ENCODE measurements at regions not wholly inside any gene's neighbourhood (a gene's known extent, or its start where the extent isn't known, plus 50 kb on each side); places are given as distances from the start of the nearest gene placed in this dataset.
"Not testable (repeated sequence)": the region's sequence is repeated elsewhere in the genome, so short reads cannot be mapped to it uniquely, and the experiment has no call there.

GRCh38 chr4:173990869-173991210 is 292.6 kb downstream of the FBXO8 start:
- Histone ChIP-seq H3K36me3 (ENCODE audit: control insufficient read depth in 2 of 2, insufficient read depth in 2 of 2, low read length in 1 of 2) (no peaks in the 10 kb centered on the region), H3K4me3 (ENCODE audit: low read length in 2 of 2) (no peak overlapping the region), H3K27me3 (ENCODE audit: control insufficient read depth in 2 of 2, insufficient read depth in 1 of 2, low read length in 1 of 2) (peaks cover 0 to 2% of the 10 kb centered on the region in 2 donors), H3K4me1 (ENCODE audit: control insufficient read depth in 2 of 2, insufficient read depth in 2 of 2, low read length in 2 of 2) (no peaks in the 10 kb centered on the region), H3K27ac (ENCODE audit: low read depth in 1 of 2, low read length in 1 of 2) (no peak overlapping the region), H3K9me3 (ENCODE audit: control insufficient read depth in 2 of 2, insufficient read depth in 1 of 2, low read length in 1 of 2) (no peaks in the 10 kb centered on the region)
- no peak for DNase-seq (ENCODE audit: low read depth in 6 of 9, low spot score in 9 of 9)
- 53% methylated on average over 9 of the region's 9 CpGs for WGBS

GRCh38 chr4:173990126-173990868 is 293.2 kb downstream of the FBXO8 start:
- no peak overlapping the region for H3K27ac ChIP-seq (ENCODE audit: low read depth in 1 of 2, low read length in 1 of 2)
- H3K4me1 ChIP-seq (ENCODE audit: control insufficient read depth in 2 of 2, insufficient read depth in 2 of 2, low read length in 2 of 2), result no peaks in the 10 kb centered on the region
- H3K36me3 ChIP-seq (ENCODE audit: control insufficient read depth in 2 of 2, insufficient read depth in 2 of 2, low read length in 1 of 2), result no peaks in the 10 kb centered on the region
- no peak for DNase-seq (ENCODE audit: low read depth in 6 of 9, low spot score in 9 of 9)
- WGBS, result 52% methylated on average over 6 of the region's 6 CpGs
- no peaks in the 10 kb centered on the region for H3K9me3 ChIP-seq (ENCODE audit: control insufficient read depth in 2 of 2, insufficient read depth in 1 of 2, low read length in 1 of 2)
- no peak overlapping the region for H3K4me3 ChIP-seq (ENCODE audit: low read length in 2 of 2)
- peaks cover 0 to 2% of the 10 kb centered on the region in 2 donors for H3K27me3 ChIP-seq (ENCODE audit: control insufficient read depth in 2 of 2, insufficient read depth in 1 of 2, low read length in 1 of 2)

- not testable (repeated sequence) for H3K9me3 ChIP-seq (ENCODE audit: control insufficient read depth in 2 of 2, insufficient read depth in 1 of 2, low read length in 1 of 2); H3K4me1 ChIP-seq (ENCODE audit: control insufficient read depth in 2 of 2, insufficient read depth in 2 of 2, low read length in 2 of 2); H3K27me3 ChIP-seq (ENCODE audit: control insufficient read depth in 2 of 2, insufficient read depth in 1 of 2, low read length in 1 of 2); H3K27ac ChIP-seq (ENCODE audit: low read depth in 1 of 2, low read length in 1 of 2); H3K4me3 ChIP-seq (ENCODE audit: low read length in 2 of 2); H3K36me3 ChIP-seq (ENCODE audit: control insufficient read depth in 2 of 2, insufficient read depth in 2 of 2, low read length in 1 of 2); DNase-seq (ENCODE audit: low read depth in 6 of 9, low spot score in 9 of 9)
- WGBS, result 87% methylated on average over 3 of the region's 4 CpGs
Measured at GRCh38 chr4:173963523-173963922, 319.9 kb downstream of the FBXO8 start.

- Histone ChIP-seq H3K36me3 (ENCODE audit: control insufficient read depth in 2 of 2, insufficient read depth in 2 of 2, low read length in 1 of 2) (no peaks in the 10 kb centered on the region), H3K4me1 (ENCODE audit: control insufficient read depth in 2 of 2, insufficient read depth in 2 of 2, low read length in 2 of 2) (no peaks in the 10 kb centered on the region), H3K9me3 (ENCODE audit: control insufficient read depth in 2 of 2, insufficient read depth in 1 of 2, low read length in 1 of 2) (no peaks in the 10 kb centered on the region), H3K27ac (ENCODE audit: low read depth in 1 of 2, low read length in 1 of 2) (no peak overlapping the region), H3K27me3 (ENCODE audit: control insufficient read depth in 2 of 2, insufficient read depth in 1 of 2, low read length in 1 of 2) (no peaks in the 10 kb centered on the region), H3K4me3 (ENCODE audit: low read length in 2 of 2) (no peak overlapping the region)
- no peak for DNase-seq (ENCODE audit: low read depth in 6 of 9, low spot score in 9 of 9)
- WGBS, result 74% methylated on average over 5 of the region's 5 CpGs
Measured at GRCh38 chr4:173960398-173960797, 323.1 kb downstream of the FBXO8 start.

DNA sequence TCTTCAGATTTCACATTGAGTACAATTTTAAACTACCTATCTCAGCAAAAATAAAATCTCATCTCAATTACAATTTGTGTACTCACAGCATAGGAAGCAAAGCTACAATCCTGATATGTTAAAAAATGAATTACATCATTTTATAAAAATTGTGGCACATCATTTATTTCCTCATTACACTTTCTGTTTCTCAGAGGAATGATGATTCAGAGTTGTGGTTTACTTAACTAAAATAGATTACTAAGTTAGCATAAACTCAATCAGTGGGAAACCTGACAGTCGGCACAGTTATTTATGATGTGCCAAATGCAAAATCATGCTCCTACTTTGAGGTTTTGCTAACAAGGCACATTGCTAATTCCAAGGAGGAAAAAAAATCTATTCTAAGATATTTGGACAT is 325.0 kb downstream of the FBXO8 start:
- 0% methylated on average over 1 of the region's 1 CpG for WGBS
- Histone ChIP-seq H3K36me3 (ENCODE audit: control insufficient read depth in 2 of 2, insufficient read depth in 2 of 2, low read length in 1 of 2) (no peaks in the 10 kb centered on the region), H3K9me3 (ENCODE audit: control insufficient read depth in 2 of 2, insufficient read depth in 1 of 2, low read length in 1 of 2) (no peaks in the 10 kb centered on the region), H3K27me3 (ENCODE audit: control insufficient read depth in 2 of 2, insufficient read depth in 1 of 2, low read length in 1 of 2) (no peaks in the 10 kb centered on the region), H3K4me3 (ENCODE audit: low read length in 2 of 2) (no peak overlapping the region), H3K27ac (ENCODE audit: low read depth in 1 of 2, low read length in 1 of 2) (no peak overlapping the region), H3K4me1 (ENCODE audit: control insufficient read depth in 2 of 2, insufficient read depth in 2 of 2, low read length in 2 of 2) (no peaks in the 10 kb centered on the region)
- no peak for DNase-seq (ENCODE audit: low read depth in 6 of 9, low spot score in 9 of 9)

- no peak overlapping the region for H3K27ac ChIP-seq (ENCODE audit: low read depth in 1 of 2, low read length in 1 of 2)
- no peak for DNase-seq (ENCODE audit: low read depth in 6 of 9, low spot score in 9 of 9)
- no peaks in the 10 kb centered on the region for H3K27me3 ChIP-seq (ENCODE audit: control insufficient read depth in 2 of 2, insufficient read depth in 1 of 2, low read length in 1 of 2)
- no peaks in the 10 kb centered on the region for H3K36me3 ChIP-seq (ENCODE audit: control insufficient read depth in 2 of 2, insufficient read depth in 2 of 2, low read length in 1 of 2)
- WGBS, result 41% methylated on average over 1 of the region's 1 CpG
- no peaks in the 10 kb centered on the region for H3K9me3 ChIP-seq (ENCODE audit: control insufficient read depth in 2 of 2, insufficient read depth in 1 of 2, low read length in 1 of 2)
- no peaks in the 10 kb centered on the region for H3K4me1 ChIP-seq (ENCODE audit: control insufficient read depth in 2 of 2, insufficient read depth in 2 of 2, low read length in 2 of 2)
- no peak overlapping the region for H3K4me3 ChIP-seq (ENCODE audit: low read length in 2 of 2)
Measured at GRCh38 chr4:173943547-173943946, 339.9 kb downstream of the FBXO8 start.

DNA sequence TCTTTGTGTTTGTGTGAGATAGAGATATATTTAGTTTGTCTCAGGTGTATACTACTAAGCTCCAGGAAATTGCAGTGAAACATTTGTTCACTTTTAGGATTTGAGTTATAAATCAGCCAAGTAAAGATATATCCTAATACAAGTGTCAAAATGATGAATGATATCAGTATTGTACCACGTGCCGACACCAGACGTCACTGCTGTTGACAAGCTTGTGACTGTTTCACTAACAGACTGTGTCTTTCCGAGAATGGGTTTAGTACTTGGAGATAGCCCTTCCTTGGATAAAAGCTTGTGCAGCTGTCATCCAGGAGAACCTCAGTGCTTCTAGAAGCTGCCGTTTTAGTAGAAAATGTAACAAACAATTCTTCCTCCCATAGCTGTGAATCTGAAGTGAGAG is 343.3 kb downstream of the FBXO8 start:
- Histone ChIP-seq H3K4me3 (ENCODE audit: low read length in 2 of 2) (no peak overlapping the region), H3K9me3 (ENCODE audit: control insufficient read depth in 2 of 2, insufficient read depth in 1 of 2, low read length in 1 of 2) (no peaks in the 10 kb centered on the region), H3K27ac (ENCODE audit: low read depth in 1 of 2, low read length in 1 of 2) (no peak overlapping the region), H3K4me1 (ENCODE audit: control insufficient read depth in 2 of 2, insufficient read depth in 2 of 2, low read length in 2 of 2) (no peaks in the 10 kb centered on the region), H3K27me3 (ENCODE audit: control insufficient read depth in 2 of 2, insufficient read depth in 1 of 2, low read length in 1 of 2) (no peaks in the 10 kb centered on the region), H3K36me3 (ENCODE audit: control insufficient read depth in 2 of 2, insufficient read depth in 2 of 2, low read length in 1 of 2) (no peaks in the 10 kb centered on the region)
- 53% methylated on average over 5 of the region's 5 CpGs for WGBS
- no peak for DNase-seq (ENCODE audit: low read depth in 6 of 9, low spot score in 9 of 9)

DNA sequence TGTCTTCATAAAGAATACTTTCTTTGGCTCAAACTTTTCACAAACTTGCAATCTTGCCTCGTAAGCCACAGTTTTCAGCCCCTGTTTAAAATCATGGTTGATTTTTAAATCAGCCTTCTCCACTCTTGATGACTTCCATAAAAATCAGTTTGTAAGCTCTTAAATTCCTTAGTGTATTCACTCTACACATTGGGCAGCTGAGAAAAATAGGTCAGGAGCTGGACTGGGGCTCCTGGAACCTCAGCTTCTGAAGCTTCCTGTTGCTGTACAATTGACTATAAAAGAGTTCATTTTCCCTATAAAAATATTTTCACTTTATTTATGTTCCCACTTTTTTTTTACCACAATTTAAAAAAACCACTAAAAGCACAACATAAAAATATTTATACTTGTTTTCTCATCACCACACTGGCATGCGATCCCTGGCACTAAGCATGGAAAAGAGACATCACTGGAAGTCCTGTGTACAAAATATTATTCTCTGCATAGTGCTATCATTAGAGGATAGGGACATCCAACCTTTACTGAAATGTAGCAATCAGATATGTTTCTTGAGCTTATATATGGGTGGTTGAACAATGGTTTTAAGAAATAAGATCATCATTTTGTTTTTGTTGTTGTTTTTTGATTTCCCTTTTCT is 345.7 kb downstream of the FBXO8 start:
- WGBS, result 88% methylated on average over 2 of the region's 2 CpGs
- no peaks in the 10 kb centered on the region for H3K36me3 ChIP-seq (ENCODE audit: control insufficient read depth in 2 of 2, insufficient read depth in 2 of 2, low read length in 1 of 2)

GRCh38 chr4:173936861-173937260 is 346.6 kb downstream of the FBXO8 start:
- Histone ChIP-seq H3K27ac (ENCODE audit: low read depth in 1 of 2, low read length in 1 of 2) (no peak overlapping the region), H3K9me3 (ENCODE audit: control insufficient read depth in 2 of 2, insufficient read depth in 1 of 2, low read length in 1 of 2) (no peaks in the 10 kb centered on the region), H3K36me3 (ENCODE audit: control insufficient read depth in 2 of 2, insufficient read depth in 2 of 2, low read length in 1 of 2) (no peaks in the 10 kb centered on the region), H3K27me3 (ENCODE audit: control insufficient read depth in 2 of 2, insufficient read depth in 1 of 2, low read length in 1 of 2) (no peaks in the 10 kb centered on the region), H3K4me1 (ENCODE audit: control insufficient read depth in 2 of 2, insufficient read depth in 2 of 2, low read length in 2 of 2) (no peaks in the 10 kb centered on the region), H3K4me3 (ENCODE audit: low read length in 2 of 2) (no peak overlapping the region)
- no peak for DNase-seq (ENCODE audit: low read depth in 6 of 9, low spot score in 9 of 9)
- 58% methylated on average over 1 of the region's 1 CpG for WGBS

More for the DNA sequence above, 345.7 kb downstream of the FBXO8 start:
- H3K4me3 ChIP-seq (ENCODE audit: low read length in 2 of 2), result no peak overlapping the region
- H3K27me3 ChIP-seq (ENCODE audit: control insufficient read depth in 2 of 2, insufficient read depth in 1 of 2, low read length in 1 of 2), result no peaks in the 10 kb centered on the region
- H3K27ac ChIP-seq (ENCODE audit: low read depth in 1 of 2, low read length in 1 of 2), result no peak overlapping the region
- DNase-seq (ENCODE audit: low read depth in 6 of 9, low spot score in 9 of 9), result no peak
- H3K4me1 ChIP-seq (ENCODE audit: control insufficient read depth in 2 of 2, insufficient read depth in 2 of 2, low read length in 2 of 2), result no peaks in the 10 kb centered on the region
- H3K9me3 ChIP-seq (ENCODE audit: control insufficient read depth in 2 of 2, insufficient read depth in 1 of 2, low read length in 1 of 2), result no peaks in the 10 kb centered on the region

Measured in thymus (tissue), 11 donors.